HCT116 (cell line): ENCODE measurements at regions not wholly inside any gene's neighbourhood (a gene's known extent, or its start where the extent isn't known, plus 50 kb on each side); places are given as distances from the start of the nearest gene placed in this dataset.

ENCODE experiments used
- CTCF ChIP-seq, 3 experiments: fragments of 200-600 bp in 1 of 3; sonication (generic) in 1 of 3; IDR thresholded peaks in 2 of 3; conservative IDR thresholded peaks in 1 of 3; 2 replicates each; pipeline ENCODE4 v1.5.1; 2012 to 2017; ENCODE audit warnings: low read depth in 2 of 3, low read length in 2 of 3, antibody characterized with exemption in 1 of 3, borderline replicate concordance in 1 of 3, control low read depth in 1 of 3, mild to moderate bottlenecking in 1 of 3, mixed read lengths in 1 of 3, mixed run types in 1 of 3, moderate library complexity in 1 of 3; ENCODE audit not compliant: insufficient read depth in 1 of 3
- EZH2phosphoT487 ChIP-seq: fragments of 200-600 bp; IDR thresholded peaks from 2 replicates; pipeline ENCODE4 v1.6.1; 2018; ENCODE audit warnings: antibody characterized with exemption, borderline replicate concordance
- POLR2A ChIP-seq: IDR thresholded peaks from 2 replicates; pipeline ENCODE4 v1.7.0; 2011; ENCODE audit warnings: borderline replicate concordance; ENCODE audit not compliant: insufficient read depth, insufficient read length; ENCODE audit errors: extremely low read depth
- POLR2AphosphoS5 ChIP-seq: IDR thresholded peaks from 2 replicates; pipeline ENCODE4 v1.6.1; 2011; ENCODE audit warnings: mild to moderate bottlenecking, low read depth, low read length, moderate library complexity

GRCh38 chr12:91289906-91290305 is 107.3 kb upstream of the DCN start:
- TF ChIP-seq EZH2phosphoT487 (no peak), CTCF (IDR thresholded peaks at IDR 0.05 in 2 of 3, conservative IDR thresholded peaks at IDR 0.05 in 1 of 3; ENCODE audit: borderline replicate concordance in 1 of 3, insufficient read depth in 1 of 3, low read depth in 2 of 3, low read length in 2 of 3) (no peak), POLR2A (no peak), POLR2AphosphoS5 (no peak)
